HG03354 (cell line): ENCODE measurements at regions not wholly inside any gene's neighbourhood (a gene's known extent, or its start where the extent isn't known, plus 50 kb on each side); places are given as distances from the start of the nearest gene placed in this dataset.
"Not testable (repeated sequence)": the region's sequence is repeated elsewhere in the genome, so short reads cannot be mapped to it uniquely, and the experiment has no call there.

ENCODE experiments used
- ATAC-seq: cut with Tn5 transposase; IDR thresholded peaks from one replicate; pipeline ENCODE4 v1.9.1; 2021; ENCODE audit warnings: mild to moderate bottlenecking; ENCODE audit not compliant: unreplicated experiment, poor library complexity, severe bottlenecking

DNA sequence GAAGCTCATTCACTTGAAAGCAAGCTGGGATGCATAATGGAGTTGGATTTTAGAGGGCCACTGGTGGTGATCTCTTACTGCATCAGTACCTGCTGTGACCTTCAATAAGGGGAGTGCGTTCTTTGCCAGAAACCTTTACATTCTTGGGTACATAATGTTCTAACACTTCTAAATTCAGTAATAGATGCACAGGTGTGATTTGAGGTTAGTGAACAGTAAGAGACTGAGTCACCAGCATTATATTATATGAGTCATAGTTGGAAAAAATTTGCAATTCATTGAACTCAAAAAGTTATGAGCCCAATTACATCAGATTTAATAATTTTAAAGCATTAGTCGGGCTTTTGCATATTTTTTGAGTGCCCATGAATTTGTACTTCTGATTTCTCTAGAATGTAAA, 803.3 kb downstream of the ADCYAP1 start:
- no peak for ATAC-seq

DNA sequence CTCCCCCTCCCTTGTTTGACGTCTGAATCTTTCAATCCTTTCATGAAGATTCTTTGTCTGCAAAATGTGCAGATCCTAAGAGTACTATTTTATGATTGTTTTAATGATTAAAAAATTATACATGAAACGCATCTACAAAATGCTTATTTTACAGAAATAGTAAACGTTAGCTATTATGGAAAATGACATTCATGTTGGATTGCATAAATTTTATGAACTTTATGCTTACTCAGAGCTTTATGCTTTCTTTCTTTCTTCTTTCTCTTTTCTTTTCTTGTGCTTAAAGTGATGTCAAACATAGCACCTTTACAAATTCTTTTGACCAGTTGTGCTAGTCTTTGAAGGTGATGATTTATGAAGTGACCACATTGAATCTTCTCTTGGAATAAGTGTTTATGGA, 805.4 kb downstream of the ADCYAP1 start:
- no peak for ATAC-seq

DNA sequence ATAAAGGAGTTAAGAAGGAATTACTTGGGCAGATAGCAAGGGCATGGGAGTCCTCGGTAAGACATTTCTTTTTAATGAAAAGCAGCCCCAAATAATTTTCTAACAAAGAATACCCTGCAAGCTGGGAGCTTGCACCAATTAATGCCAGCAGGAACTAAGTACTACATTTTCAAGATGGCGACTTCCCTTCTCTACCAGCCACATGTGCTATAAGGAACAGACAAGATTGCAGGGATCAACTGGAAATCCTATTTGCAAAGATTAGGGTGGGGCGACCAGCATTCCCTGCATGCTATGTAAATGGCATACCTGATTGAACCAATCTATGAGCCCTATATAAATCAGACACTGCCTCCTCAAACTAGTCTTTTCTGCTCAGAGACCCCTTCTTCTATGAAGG, 827.5 kb downstream of the ADCYAP1 start:
- no peak for ATAC-seq

DNA sequence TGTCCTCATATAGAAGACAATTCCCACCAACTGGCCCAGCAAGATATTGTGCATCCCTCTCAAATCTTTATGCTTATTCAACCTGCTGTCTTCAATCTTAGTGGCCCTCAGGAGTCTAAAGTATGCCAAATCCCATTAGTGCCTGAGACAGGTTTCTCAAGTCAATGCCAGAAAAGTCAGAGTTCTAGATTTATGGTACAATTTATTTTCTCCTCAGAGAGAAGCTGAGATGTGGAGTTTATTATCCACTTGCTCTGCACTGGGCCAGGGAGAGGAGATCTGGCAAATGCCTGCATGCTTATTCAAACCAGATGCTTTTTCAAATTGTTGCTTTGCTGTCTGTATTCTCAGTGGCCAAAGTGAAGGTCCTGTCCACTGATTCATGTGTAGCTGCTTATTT, 825.2 kb downstream of the METTL4 start:
- no peak for ATAC-seq

DNA sequence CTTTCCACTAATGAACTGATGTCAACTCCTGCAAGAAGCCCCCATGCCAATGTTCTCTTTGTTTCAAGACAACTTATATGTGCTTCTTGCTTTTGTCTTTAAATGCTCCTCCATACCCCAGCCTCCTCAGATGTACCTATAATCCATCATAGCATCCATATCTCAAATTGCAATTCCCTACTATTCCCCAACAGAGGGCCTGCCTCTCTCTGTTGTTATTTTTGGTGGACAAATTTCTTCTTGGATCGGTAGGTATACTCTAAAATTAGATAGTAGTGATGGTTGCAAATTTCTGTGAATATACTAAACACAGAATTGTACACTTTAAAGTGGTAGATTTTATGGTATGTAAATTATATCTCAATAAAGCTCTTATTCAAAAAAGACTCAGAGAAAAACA, 820.1 kb downstream of the METTL4 start:
- ATAC-seq, result no peak

DNA sequence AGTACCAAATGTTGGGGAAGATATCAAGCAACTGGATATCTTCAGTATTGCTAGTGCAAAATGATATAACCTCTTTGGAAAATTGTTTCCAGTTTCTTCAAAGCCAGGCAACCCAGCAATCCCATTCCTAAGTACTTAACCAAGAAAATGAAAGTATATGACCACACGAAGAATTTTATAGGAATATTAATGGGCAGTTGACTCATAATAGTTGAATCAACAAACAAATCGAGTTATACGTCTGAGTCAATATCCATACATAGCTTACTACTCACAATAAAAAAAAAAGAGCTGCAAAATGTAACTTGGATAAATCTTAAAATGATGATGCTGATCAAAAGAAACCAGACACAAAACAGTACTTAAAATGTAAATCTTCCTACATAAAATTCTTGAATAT, 810.4 kb downstream of the METTL4 start:
- ATAC-seq, result no peak

DNA sequence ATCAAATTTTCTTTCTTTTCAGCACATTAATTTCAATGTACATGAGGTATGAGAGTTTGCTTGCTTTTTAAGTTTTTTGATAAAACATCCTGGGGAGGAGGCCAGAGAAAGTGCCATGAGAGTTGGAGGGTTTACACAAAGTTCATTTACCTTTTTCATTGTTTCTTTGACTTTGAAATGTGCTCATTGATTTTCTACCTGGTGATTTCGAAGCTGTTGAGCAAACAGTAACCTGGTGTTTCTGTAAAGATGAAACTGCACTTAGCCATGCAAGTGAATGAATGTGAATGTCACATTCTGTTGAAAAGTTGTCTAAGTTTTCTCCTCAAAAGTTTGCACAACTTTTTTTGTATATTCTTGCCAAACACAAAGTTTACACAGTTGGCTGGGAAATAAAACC, 797.0 kb downstream of the METTL4 start:
- no peak for ATAC-seq

DNA sequence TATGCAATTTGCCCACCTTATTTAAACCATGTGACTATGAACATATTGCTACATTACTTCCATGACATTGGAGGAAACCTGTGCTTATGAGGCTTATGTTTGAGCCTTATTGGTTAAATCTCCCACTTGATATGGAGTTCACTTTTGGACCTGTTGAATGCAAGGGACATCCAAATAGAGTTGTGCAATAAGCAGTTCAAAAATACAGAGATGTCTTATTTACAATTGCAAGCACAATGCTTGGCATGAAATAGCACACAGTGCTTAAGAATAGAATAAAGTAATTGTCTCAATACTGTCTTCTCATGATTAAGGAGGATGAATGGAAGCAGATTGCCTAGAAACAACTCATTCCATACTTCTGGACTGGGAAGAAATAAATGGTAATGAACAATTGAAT, 793.5 kb downstream of the METTL4 start:
- no peak for ATAC-seq

DNA sequence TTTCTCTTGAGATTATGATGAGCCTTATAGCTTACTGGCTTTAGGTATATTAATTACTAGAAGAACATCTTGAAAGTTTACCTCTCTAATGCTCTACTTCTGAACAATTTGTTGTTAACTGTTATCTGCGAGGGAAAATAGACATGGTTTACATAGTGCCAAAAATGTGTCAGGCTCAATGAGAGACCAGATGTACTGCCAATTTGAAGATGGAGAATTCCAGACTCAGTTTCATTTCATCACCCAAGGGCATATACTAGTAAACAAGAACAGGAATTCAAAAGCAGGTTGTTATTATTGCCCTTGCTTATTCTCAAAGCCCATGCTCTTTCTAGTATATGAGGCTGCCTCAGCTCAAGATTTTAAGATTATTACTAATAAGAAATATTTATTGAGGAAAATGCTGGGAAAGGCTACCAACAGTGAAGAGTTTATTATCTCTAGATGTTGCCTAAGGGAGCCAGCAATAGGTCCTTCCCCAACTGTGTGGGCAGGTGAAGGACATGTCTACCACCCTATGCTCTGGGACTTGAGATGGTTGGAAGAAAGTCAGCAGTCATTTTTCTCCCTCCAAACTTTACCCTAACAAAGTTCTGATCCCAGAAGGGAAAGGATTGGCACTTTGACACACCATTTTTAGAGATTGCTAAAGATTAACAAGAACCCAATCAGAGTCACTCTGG, 792.7 kb downstream of the METTL4 start:
- ATAC-seq, result no peak

DNA sequence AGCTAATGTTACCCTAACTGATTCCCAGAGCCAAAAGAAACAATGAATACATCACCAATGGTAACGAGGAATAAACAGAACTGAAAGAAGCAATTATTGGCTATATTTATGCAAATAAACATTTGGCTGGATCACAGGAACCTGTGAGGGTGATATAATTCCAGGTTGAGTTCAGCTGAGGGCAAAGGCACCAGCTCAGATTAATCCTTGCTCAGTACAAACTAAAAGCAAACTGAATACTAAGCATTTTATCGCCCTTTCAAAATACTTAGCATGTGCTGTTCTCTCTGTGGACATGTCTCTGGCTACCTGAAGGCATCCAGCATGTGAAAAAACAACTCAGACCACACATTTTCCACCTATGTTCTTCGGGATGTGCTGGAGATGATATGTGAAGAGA, 791.7 kb downstream of the METTL4 start:
- no peak for ATAC-seq

DNA sequence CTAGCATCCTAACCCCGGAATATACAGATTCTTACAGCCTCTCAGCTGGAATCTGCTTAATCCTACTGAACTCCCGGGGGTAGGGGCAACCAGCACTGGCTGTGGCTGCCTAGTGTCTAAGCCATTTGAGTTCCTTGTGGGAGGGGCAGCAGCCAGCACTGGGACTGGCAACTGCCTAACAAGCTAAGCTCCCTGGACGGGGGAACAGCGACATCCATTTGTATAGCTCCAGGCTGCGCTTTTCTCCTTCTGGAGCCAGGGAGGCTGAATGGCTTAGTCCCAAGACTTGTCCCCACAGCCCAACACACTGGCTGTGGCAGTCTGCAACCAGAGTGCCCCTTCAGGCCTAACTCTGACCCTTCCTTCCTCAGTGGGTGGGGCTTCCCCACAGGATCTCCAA, 787.2 kb downstream of the METTL4 start:
- no peak for ATAC-seq

DNA sequence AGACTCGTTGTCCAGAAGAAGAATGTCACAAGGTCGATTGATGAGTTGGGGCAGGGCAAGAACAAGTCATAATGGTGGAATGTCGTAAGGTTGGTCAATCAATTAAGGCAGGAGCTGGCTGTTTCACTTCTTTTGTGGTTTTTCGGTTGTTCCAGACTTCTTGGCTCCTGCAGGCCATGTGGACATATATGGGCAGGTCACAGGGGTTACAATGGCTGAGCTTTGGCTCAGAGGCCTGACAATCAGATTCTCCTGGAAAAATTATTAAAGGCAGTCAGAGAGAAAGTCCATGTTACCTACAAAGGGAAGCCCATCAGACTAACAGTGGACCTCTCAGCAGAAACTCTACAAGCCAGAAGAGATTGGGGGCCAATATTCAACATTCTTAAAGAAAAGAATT, 785.3 kb downstream of the METTL4 start:
- ATAC-seq, result not testable (repeated sequence)

DNA sequence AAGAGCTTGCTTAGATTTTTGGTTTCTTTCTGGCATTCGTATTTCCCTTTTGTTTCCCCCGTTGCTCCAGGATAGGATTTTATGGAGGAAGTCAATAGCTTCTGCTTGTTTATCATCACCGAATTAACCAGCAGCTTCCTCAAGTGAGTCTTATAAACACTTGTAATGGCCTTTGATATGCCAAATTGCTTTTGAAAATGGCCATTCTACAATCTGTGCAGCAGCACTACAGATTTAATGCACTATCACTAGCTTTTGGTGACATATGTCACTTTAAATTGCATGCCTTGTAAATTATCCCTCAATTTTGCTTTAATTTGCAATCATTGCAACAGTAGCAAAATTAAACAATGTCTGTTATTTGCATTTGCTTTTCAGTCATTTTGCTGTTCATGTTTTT, 774.7 kb downstream of the METTL4 start:
- no peak for ATAC-seq

DNA sequence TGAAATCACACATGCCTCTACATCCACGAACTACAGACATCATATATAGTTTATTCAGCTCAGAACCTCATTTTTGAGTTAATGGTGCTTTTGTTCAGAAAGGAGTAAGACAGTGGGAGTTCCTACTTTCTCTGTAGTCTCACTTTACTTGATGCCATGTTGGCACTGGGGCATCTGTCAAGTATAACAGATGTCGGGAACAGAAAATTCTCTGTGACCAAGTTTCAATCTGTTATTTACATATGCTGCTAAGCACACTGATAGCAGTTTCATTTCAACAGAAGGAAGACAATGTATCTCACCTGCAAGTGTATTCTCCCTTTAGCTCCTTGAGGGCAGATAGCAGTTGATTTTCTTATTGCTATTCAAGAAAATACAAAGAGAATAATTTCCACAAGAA, 774.1 kb downstream of the METTL4 start:
- no peak for ATAC-seq

DNA sequence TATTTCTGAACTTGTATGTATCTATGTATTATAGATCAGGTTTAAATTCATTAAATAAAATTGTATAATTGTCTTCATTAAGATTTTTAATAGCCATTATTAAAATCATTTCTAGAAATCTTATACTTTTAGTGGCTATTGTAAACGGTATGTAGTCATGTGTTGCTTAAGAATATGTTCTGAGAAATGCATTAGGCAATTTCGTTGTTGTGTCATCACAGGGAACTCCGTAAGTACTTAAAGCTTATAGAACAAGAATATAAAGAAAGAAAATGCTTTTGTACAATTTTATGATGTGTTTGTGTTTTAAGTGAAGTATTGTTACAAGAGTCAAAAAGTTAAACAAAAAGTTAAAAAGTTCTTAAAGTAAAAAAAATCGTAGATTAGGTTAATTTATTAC, 765.8 kb downstream of the METTL4 start:
- no peak for ATAC-seq

DNA sequence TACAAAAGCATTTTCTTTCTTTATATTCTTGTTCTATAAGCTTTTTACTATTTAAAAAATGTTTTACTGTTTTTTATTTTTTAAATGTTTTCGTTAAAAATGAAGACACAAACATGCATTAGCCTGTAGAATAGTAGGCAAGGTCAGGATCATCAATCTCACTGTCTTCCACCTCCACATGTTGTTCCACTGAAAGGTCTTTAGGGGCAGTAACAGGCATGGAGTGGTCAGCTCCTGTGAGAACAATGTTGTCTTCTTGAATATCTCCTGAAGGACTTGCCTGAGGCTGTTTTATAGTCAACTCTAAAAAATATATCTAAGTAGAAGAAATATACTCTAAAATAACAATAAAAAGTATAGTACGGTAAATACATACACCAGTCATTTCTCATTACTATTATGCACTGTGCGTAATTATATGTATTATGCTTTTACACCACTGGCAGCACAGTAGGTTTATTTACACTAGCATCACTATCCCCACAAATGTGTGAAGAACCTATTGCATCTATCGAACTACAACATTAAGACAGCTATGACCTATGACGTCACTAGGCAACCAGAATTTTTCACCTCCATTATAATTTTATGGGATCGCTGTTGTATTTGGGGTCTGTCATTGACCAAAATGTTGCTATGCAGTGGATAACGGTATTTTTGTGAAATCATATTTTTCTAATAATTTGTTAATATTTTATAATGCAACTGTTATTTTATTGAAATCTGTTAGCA, 764.3 kb downstream of the METTL4 start:
- ATAC-seq, result no peak

DNA sequence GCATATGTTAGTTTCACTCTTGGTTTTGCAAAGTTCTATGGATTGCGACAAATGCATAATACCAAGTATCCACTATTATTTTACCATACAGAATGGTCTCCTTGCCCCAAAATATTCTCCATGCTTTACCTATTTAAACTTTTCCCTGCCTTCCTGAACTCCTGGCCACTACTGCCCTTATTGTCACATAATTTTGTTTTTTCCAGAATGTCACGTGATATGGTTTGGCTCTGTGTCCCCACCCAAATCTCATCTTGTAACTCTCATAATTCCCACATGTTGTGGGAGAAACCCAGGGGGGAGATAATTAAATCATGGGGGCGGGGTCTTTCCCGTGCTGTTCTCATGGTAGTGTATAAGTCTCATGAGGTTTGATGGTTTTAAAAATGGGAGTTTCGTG, 760.0 kb downstream of the METTL4 start:
- ATAC-seq, result no peak

DNA sequence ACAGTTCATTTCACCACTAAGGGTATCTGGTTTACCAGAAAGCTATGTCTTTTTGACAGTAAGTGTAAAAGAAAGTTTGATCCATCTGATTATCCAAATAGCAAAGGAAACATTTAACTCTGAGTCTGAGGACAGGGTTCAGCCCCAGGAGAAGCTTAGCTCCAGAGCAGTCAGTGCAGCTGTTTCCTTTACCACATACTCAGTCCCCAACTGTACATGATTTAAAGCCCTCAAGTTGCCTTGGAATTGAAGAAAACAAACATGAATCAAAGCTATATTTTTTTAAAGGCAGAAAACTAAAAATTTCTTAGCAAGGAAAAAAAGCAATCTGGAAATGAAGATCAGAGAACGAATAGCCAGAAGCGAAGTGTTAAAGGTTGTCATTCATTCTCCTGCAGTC, 746.0 kb downstream of the METTL4 start:
- no peak for ATAC-seq

DNA sequence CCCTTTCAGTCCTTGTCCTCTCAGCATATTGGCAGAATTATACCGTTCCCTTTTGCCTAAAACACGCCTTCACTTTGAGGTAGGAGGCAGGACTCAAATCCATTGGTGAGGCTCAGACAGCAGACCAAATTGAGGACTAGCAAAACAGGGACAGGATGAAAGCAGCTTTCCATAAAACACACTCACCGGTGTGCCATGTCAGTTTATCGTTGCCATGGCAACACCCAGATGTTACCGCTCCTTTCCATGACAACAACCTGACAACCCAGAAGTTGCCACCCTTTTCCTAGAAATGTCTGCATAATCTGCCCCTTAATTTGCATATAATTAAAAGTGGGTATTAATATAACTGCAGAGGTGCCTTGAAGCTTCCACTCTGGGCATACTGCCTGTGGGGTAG, 730.4 kb downstream of the METTL4 start:
- ATAC-seq, result no peak

DNA sequence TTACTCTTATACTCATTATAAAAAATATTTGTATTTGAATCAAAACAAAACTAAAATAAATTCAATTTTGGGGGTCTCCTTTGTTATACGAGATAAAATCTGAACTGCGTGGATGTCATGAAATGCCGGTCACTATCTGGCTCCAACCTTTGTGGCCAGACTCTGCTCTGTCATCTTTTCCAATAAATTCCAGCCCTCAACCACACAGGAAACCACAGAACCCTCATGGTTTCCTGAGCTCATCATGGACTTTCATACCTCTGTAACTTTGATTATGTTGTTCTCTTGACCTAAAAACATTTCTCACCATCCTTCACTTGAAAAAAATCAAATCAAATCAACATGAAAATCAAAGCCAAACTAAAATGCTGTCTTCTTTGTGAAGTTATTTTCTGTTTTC, 724.7 kb downstream of the METTL4 start:
- ATAC-seq, result no peak

DNA sequence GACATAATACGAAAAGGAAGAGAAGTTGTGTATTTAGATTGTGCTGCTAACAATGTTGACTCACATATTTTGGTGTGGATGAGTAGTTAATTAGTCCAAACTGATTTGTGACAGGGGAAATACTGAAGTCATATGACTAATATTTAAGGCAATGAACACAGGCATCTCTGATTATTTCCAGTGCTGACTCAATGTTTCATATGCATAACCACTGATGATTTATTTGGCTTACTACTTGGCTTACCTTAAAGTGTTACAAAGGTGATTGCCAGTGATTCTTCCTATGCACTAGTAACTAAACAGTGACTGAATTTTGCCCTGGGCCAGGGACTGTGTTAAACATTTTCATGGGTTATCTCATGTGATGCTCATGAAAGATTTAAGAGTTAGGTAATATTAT, 722.6 kb downstream of the METTL4 start:
- no peak for ATAC-seq

DNA sequence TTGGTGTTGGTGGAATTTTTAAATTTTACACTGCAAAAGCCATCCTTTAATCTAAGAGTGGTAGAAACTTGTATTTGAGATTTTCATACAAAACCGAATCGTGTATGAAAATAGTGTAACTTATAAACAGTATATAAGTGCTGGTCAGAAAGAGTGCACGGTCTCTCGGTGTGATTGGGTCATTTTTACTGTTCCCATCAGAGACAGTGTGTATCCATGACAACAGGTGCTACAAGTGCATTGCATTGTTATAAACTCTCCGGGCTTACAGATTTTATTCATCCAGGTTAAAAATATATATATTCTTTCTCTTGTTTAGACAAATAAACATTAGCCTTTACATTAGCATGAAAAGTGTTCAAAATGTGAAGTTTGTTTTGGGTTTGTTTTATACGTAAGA, 721.9 kb downstream of the METTL4 start:
- no peak for ATAC-seq
